ENCODE measurements at regions not wholly inside any gene's neighbourhood (a gene's known extent, or its start where the extent isn't known, plus 50 kb on each side); places are given as distances from the start of the nearest gene placed in this dataset.
A peak's percentile ranks its signal among the peaks of the same experiment; 100 is the strongest.

DNA sequence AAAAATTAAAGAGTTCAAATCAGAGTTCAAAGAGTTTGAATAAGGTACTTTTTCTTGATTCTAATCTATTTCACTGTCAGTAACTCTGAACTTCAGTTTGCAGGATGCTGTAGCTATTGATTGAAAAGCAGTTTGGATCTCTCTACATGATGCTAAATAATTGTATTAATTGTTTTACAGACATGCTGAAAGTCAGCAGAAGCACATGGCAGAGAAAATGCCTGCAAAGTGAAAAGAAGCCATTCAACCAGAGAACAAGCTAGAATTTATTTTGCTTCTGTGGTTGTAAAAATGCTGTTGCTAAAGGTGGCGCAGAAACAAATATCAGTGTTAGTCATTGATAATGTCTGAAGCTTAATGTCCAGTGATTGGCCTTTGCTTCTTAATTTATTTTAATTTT is 92.1 kb upstream of the IL12A start:
- H3K27me3 ChIP-seq (ENCODE audit: control insufficient read depth in 2 of 2, insufficient read depth in 1 of 2, low read length in 1 of 2), result no peaks in the 10 kb centered on the region
- H3K4me3 ChIP-seq (ENCODE audit: low read length in 2 of 2), result no peak overlapping the region
- H3K27ac ChIP-seq (ENCODE audit: low read depth in 1 of 2, low read length in 1 of 2), result no peak overlapping the region
- 99% methylated on average over 1 of the region's 1 CpG for WGBS
- H3K9me3 ChIP-seq (ENCODE audit: control insufficient read depth in 2 of 2, insufficient read depth in 1 of 2, low read length in 1 of 2), result no peaks in the 10 kb centered on the region
- H3K36me3 ChIP-seq (ENCODE audit: control insufficient read depth in 2 of 2, insufficient read depth in 2 of 2, low read length in 1 of 2), result no peaks in the 10 kb centered on the region
- no peaks in the 10 kb centered on the region for H3K4me1 ChIP-seq (ENCODE audit: control insufficient read depth in 2 of 2, insufficient read depth in 2 of 2, low read length in 2 of 2)
- DNase-seq (ENCODE audit: low read depth in 6 of 9, low spot score in 9 of 9), result no peak

DNA sequence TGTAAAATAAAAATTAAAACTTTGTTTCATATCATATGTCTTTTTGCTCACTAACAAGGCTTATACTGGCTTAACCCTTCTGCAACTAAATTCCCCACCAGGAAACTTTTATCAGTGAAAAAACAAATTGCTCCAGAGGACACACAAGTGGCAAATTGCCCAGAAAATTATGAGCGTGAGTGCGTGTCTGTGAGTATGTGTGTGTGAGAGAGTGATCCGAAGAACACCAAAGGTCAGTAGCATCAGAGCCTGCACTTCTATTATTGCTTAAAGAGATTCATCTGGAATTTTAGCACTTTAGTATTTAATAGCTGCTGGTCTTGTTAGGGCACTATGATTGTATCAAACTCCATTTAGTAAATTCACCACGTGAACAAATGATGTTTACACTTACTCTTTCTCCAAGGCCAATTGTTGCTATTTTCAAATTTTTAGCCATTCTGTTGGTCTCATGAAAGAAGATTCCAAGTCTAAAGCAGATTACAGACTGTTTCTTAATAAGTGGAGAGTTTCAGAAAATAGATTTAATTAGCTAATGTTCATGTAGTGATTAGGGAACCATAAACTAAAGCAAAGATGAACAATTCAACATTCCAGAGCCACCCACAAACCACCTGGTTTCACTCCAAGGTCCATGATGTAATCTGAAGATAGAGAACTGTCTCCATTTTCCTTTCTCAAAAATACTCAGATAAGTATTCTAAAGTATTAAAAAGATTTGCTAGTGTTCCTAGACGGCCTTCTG is 91.1 kb upstream of the IL12A start:
- Histone ChIP-seq H3K27me3 (ENCODE audit: control insufficient read depth in 2 of 2, insufficient read depth in 1 of 2, low read length in 1 of 2) (no peaks in the 10 kb centered on the region), H3K9me3 (ENCODE audit: control insufficient read depth in 2 of 2, insufficient read depth in 1 of 2, low read length in 1 of 2) (no peaks in the 10 kb centered on the region), H3K36me3 (ENCODE audit: control insufficient read depth in 2 of 2, insufficient read depth in 2 of 2, low read length in 1 of 2) (no peaks in the 10 kb centered on the region), H3K4me1 (ENCODE audit: control insufficient read depth in 2 of 2, insufficient read depth in 2 of 2, low read length in 2 of 2) (no peaks in the 10 kb centered on the region), H3K27ac (ENCODE audit: low read depth in 1 of 2, low read length in 1 of 2) (no peak overlapping the region), H3K4me3 (ENCODE audit: low read length in 2 of 2) (no peak overlapping the region)
- no peak for DNase-seq (ENCODE audit: low read depth in 6 of 9, low spot score in 9 of 9)
- WGBS, result 97% methylated on average over 5 of the region's 5 CpGs

DNA sequence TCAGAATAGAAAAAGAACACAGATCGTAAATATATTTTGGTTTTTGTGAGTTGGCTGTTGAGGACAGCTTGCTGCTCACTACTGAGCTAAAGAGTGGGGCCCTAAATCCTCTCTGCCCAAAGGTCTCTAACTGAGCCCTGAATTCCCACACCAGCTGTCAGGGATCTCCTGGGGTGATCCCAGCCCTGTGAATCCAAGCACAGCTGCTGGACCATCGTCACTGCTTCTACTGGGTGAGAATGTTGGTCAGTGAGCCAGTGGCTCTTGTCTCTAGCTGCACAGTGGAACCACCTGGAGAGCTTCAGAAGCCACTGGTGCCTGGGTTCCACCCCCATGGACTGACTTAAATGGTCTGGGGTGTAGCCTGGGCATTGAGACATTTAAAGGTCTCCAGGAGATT is 90.5 kb upstream of the IL12A start:
- Histone ChIP-seq H3K4me1 (ENCODE audit: control insufficient read depth in 2 of 2, insufficient read depth in 2 of 2, low read length in 2 of 2) (no peaks in the 10 kb centered on the region), H3K36me3 (ENCODE audit: control insufficient read depth in 2 of 2, insufficient read depth in 2 of 2, low read length in 1 of 2) (no peaks in the 10 kb centered on the region)
- WGBS, result 95% methylated on average over 2 of the region's 2 CpGs

DNA sequence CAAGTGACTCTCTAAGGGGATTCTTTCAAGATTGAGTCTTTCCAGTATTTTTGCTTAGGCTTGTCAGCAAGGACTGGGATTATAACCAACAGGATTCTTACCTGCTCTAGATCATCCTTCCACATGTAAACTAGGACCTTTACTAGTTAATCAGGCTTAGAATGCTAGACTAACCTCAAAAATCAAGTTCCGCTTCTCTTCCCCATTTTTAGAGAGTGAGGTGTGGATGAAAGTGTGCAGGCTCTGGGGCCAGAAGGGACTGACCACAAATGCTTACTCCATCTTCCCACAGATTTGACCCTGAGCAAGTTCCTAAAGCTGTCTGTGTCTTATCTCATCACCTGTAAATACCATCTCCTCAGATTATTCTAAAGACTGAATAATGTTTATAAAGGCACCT is 89.5 kb upstream of the IL12A start:
- Histone ChIP-seq H3K36me3 (ENCODE audit: control insufficient read depth in 2 of 2, insufficient read depth in 2 of 2, low read length in 1 of 2) (no peaks in the 10 kb centered on the region), H3K27me3 (ENCODE audit: control insufficient read depth in 2 of 2, insufficient read depth in 1 of 2, low read length in 1 of 2) (no peaks in the 10 kb centered on the region), H3K4me3 (ENCODE audit: low read length in 2 of 2) (no peak overlapping the region), H3K9me3 (ENCODE audit: control insufficient read depth in 2 of 2, insufficient read depth in 1 of 2, low read length in 1 of 2) (no peaks in the 10 kb centered on the region), H3K4me1 (ENCODE audit: control insufficient read depth in 2 of 2, insufficient read depth in 2 of 2, low read length in 2 of 2) (no peaks in the 10 kb centered on the region), H3K27ac (ENCODE audit: low read depth in 1 of 2, low read length in 1 of 2) (no peak overlapping the region)
- no peak for DNase-seq (ENCODE audit: low read depth in 6 of 9, low spot score in 9 of 9)
- 96% methylated on average over 1 of the region's 1 CpG for WGBS

More for the DNA sequence above, 90.5 kb upstream of the IL12A start:
- no peaks in the 10 kb centered on the region for H3K27me3 ChIP-seq (ENCODE audit: control insufficient read depth in 2 of 2, insufficient read depth in 1 of 2, low read length in 1 of 2)
- H3K27ac ChIP-seq (ENCODE audit: low read depth in 1 of 2, low read length in 1 of 2), result no peak overlapping the region
- DNase-seq (ENCODE audit: low read depth in 6 of 9, low spot score in 9 of 9), result no peak
- H3K4me3 ChIP-seq (ENCODE audit: low read length in 2 of 2), result no peak overlapping the region
- H3K9me3 ChIP-seq (ENCODE audit: control insufficient read depth in 2 of 2, insufficient read depth in 1 of 2, low read length in 1 of 2), result no peaks in the 10 kb centered on the region

DNA sequence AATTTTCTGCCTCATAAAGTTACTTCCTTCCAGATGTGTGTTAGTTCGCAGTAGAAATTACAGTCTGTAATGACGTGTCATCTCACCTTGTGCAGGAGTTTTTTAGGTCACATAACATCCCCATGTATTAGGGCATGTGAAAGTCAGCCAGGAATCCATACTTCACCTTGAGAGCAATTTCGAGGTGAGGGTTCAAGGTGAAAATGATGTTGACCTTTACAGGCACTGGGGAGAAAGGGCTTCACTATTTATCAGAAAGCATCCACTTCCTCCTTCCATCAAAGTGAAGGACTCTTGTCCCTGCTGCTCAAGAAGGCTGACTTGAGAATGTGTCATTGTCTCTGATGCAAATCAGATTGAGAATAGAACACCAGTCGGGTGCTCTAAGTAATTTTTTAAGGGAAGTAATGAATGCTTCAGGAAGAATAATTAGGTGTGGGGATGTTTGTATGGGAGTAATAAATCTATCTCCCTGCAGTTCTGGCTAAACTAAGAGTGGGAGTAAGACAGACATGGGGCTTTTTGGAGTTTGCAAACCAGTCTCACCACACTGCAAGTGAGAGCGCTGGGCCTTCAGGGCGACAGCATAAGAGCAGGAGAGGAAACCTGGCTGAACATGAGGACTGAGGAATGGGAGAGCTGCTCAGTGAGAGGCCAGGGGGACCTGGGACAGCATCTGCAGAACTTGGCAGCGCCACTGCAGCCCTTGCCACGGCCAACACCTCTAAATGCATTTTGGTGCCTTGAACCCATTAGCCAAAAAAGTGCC is 85.9 kb upstream of the IL12A start:
- DNase-seq (ENCODE audit: low read depth in 6 of 9, low spot score in 9 of 9), result no peak
- no peak overlapping the region for H3K4me3 ChIP-seq (ENCODE audit: low read length in 2 of 2)
- no peaks in the 10 kb centered on the region for H3K9me3 ChIP-seq (ENCODE audit: control insufficient read depth in 2 of 2, insufficient read depth in 1 of 2, low read length in 1 of 2)
- no peaks in the 10 kb centered on the region for H3K36me3 ChIP-seq (ENCODE audit: control insufficient read depth in 2 of 2, insufficient read depth in 2 of 2, low read length in 1 of 2)
- 80% methylated on average over 8 of the region's 8 CpGs for WGBS
- H3K4me1 ChIP-seq (ENCODE audit: control insufficient read depth in 2 of 2, insufficient read depth in 2 of 2, low read length in 2 of 2), result no peaks in the 10 kb centered on the region
- H3K27ac ChIP-seq (ENCODE audit: low read depth in 1 of 2, low read length in 1 of 2), result no peak overlapping the region
- H3K27me3 ChIP-seq (ENCODE audit: control insufficient read depth in 2 of 2, insufficient read depth in 1 of 2, low read length in 1 of 2), result no peaks in the 10 kb centered on the region

DNA sequence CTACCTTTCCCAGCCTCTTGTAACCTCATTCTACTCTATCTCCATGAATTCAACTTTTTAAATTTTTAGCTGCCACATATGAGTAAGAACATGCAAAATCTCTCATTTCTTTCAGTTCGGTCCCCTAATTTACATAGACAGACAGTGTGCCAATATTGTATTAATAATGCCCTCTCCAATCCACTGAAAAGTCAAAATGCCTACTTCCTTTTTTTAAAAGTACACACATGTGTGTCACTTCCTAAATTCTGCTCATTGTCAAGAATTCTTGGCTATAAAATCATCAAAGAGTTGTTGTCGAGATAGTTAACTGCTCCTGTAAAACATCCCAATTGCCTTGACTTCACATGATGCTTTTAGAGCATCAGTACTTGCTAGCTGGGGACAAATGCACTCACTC is 84.2 kb upstream of the IL12A start:
- WGBS, result 46% methylated on average over 2 of the region's 2 CpGs
- DNase-seq (ENCODE audit: low read depth in 6 of 9, low spot score in 9 of 9), result no peak
- no peaks in the 10 kb centered on the region for H3K36me3 ChIP-seq (ENCODE audit: control insufficient read depth in 2 of 2, insufficient read depth in 2 of 2, low read length in 1 of 2)
- H3K9me3 ChIP-seq (ENCODE audit: control insufficient read depth in 2 of 2, insufficient read depth in 1 of 2, low read length in 1 of 2), result no peaks in the 10 kb centered on the region
- H3K4me3 ChIP-seq (ENCODE audit: low read length in 2 of 2), result no peak overlapping the region
- H3K27me3 ChIP-seq (ENCODE audit: control insufficient read depth in 2 of 2, insufficient read depth in 1 of 2, low read length in 1 of 2), result no peaks in the 10 kb centered on the region
- no peaks in the 10 kb centered on the region for H3K4me1 ChIP-seq (ENCODE audit: control insufficient read depth in 2 of 2, insufficient read depth in 2 of 2, low read length in 2 of 2)
- no peak overlapping the region for H3K27ac ChIP-seq (ENCODE audit: low read depth in 1 of 2, low read length in 1 of 2)

DNA sequence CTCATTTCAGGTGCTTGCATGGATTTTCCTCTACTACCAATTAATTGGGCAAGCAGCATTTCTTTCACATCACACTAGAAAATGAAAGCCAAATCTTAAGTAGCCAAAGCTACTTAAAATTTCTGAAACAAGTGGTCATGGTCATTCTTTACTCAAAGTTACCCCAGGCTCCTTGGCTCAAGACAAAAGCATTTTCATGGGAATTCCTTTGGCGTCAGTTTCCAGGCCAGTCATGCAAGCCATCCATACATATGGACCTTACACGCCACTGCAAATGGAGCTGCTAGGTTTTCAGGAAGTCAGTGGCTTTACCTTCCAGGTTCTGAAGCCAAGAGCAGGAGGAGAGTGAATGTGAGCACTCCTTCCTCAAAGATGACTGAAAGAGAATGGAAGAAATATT is 83.7 kb upstream of the IL12A start:
- Histone ChIP-seq H3K27me3 (ENCODE audit: control insufficient read depth in 2 of 2, insufficient read depth in 1 of 2, low read length in 1 of 2) (no peaks in the 10 kb centered on the region), H3K4me1 (ENCODE audit: control insufficient read depth in 2 of 2, insufficient read depth in 2 of 2, low read length in 2 of 2) (no peaks in the 10 kb centered on the region), H3K27ac (ENCODE audit: low read depth in 1 of 2, low read length in 1 of 2) (no peak overlapping the region), H3K4me3 (ENCODE audit: low read length in 2 of 2) (no peak overlapping the region), H3K9me3 (ENCODE audit: control insufficient read depth in 2 of 2, insufficient read depth in 1 of 2, low read length in 1 of 2) (no peaks in the 10 kb centered on the region), H3K36me3 (ENCODE audit: control insufficient read depth in 2 of 2, insufficient read depth in 2 of 2, low read length in 1 of 2) (no peaks in the 10 kb centered on the region)
- whole genome bisulfite sequencing, result 96% methylated on average over 2 of the region's 2 CpGs
- no peak for DNase-seq (ENCODE audit: low read depth in 6 of 9, low spot score in 9 of 9)

DNA sequence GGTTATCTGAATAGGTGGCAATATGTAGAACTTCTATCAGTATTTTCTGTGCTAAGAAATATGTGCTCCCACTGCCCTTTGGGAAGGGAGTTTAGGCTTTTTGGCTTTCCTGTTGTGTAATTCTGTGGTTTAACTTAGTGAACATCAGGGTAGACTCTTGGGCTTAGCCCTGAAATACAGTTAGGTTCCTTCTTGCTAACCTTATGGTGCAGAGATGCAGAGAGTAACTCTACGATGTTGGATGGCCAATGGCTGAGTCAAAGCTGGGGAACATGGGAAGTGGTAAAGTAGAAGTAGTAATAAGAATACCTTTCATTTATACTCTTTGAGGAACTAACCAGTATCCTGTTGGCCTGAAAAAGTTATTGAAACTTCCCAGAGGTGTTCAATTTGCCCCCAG is 80.8 kb upstream of the IL12A start:
- no peak for DNase-seq (ENCODE audit: low read depth in 6 of 9, low spot score in 9 of 9)
- Histone ChIP-seq H3K27me3 (ENCODE audit: control insufficient read depth in 2 of 2, insufficient read depth in 1 of 2, low read length in 1 of 2) (no peaks in the 10 kb centered on the region), H3K4me3 (ENCODE audit: low read length in 2 of 2) (no peak overlapping the region), H3K9me3 (ENCODE audit: control insufficient read depth in 2 of 2, insufficient read depth in 1 of 2, low read length in 1 of 2) (no peaks in the 10 kb centered on the region), H3K4me1 (ENCODE audit: control insufficient read depth in 2 of 2, insufficient read depth in 2 of 2, low read length in 2 of 2) (peaks cover 0 to 3% of the 10 kb centered on the region in 2 donors), H3K36me3 (ENCODE audit: control insufficient read depth in 2 of 2, insufficient read depth in 2 of 2, low read length in 1 of 2) (no peaks in the 10 kb centered on the region), H3K27ac (ENCODE audit: low read depth in 1 of 2, low read length in 1 of 2) (no peak overlapping the region)
- WGBS, result 58% methylated on average over 1 of the region's 1 CpG

DNA sequence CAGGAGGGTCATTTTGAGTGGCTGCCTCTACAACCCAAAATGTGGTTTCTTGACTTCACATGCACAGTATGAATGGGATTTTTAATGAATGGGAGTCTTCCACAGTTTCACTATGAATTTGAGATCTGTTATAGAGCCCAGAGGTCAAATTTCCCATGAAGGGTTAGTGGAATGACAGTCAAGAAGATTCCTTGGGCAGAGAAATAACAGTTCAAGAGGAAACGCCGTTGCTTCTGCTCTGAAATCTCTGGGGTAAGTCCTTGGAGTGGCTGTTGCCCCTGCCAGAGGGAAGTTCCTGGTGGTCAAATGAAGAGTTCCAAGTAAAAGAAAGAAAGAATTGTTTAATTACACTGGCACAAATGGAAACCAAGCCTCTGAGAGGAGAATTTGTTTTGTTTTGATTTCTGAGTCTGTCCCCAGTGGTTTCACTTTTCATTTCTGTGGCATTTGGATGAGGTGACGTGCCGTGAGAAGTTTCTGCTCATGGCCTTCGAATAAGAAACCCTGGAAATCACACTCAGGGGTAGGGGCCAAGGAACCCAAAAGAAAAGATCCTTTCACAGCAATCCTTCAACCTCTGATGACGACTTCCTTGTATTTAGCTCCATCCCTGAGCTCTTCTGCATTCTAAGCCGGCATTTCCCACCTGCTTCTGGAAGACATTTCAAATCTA is 77.5 kb upstream of the IL12A start:
- peak in 1 of 9 donors; percentile 40 for DNase-seq (ENCODE audit: low read depth in 6 of 9, low spot score in 9 of 9)
- H3K36me3 ChIP-seq (ENCODE audit: control insufficient read depth in 2 of 2, insufficient read depth in 2 of 2, low read length in 1 of 2), result no peaks in the 10 kb centered on the region
- no peak overlapping the region for H3K27ac ChIP-seq (ENCODE audit: low read depth in 1 of 2, low read length in 1 of 2)
- no peak overlapping the region for H3K4me3 ChIP-seq (ENCODE audit: low read length in 2 of 2)
- WGBS, result 58% methylated on average over 7 of the region's 7 CpGs
- H3K4me1 ChIP-seq (ENCODE audit: control insufficient read depth in 2 of 2, insufficient read depth in 2 of 2, low read length in 2 of 2), result peaks cover 0 to 3% of the 10 kb centered on the region in 2 donors
- H3K27me3 ChIP-seq (ENCODE audit: control insufficient read depth in 2 of 2, insufficient read depth in 1 of 2, low read length in 1 of 2), result no peaks in the 10 kb centered on the region
- no peaks in the 10 kb centered on the region for H3K9me3 ChIP-seq (ENCODE audit: control insufficient read depth in 2 of 2, insufficient read depth in 1 of 2, low read length in 1 of 2)

Data from thymus (tissue), 11 donors.